G401 (cell line): ENCODE measurements at regions not wholly inside any gene's neighbourhood (a gene's known extent, or its start where the extent isn't known, plus 50 kb on each side); places are given as distances from the start of the nearest gene placed in this dataset.

Source experiments
- DNase-seq: peaks from one replicate; pipeline ENCODE4 v3.0.0-alpha.2; 2015; ENCODE audit warnings: low spot score
- in situ Hi-C: cut with HindIII; loops from 2 replicates; pipeline ENCODE4 v1.10.0; 2016; ENCODE audit warnings: low sequenced_read_pairs, mixed read lengths

DNA sequence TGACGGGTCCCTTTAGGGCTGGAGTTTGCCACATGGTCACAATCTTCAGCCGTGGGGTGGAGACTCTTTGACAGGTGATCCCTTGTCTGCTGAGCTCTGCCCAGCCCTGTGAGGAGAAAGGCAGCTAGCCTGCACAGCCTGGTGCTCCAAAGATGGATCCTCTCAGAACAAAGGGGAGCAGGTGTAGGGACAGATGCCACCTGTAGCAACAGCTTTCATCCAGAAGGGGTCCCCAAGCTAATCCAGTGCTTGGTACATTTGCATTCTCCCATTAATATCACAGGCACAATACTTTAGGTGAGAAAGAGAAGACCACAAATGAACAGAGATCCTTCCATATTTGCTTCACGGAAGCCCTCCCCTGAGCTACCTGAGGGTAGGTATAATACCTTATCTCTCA, 93.2 kb downstream of the CCDC185 start:
- DNase-seq, result no peak
- in situ Hi-C loops, result no loop called here

DNA sequence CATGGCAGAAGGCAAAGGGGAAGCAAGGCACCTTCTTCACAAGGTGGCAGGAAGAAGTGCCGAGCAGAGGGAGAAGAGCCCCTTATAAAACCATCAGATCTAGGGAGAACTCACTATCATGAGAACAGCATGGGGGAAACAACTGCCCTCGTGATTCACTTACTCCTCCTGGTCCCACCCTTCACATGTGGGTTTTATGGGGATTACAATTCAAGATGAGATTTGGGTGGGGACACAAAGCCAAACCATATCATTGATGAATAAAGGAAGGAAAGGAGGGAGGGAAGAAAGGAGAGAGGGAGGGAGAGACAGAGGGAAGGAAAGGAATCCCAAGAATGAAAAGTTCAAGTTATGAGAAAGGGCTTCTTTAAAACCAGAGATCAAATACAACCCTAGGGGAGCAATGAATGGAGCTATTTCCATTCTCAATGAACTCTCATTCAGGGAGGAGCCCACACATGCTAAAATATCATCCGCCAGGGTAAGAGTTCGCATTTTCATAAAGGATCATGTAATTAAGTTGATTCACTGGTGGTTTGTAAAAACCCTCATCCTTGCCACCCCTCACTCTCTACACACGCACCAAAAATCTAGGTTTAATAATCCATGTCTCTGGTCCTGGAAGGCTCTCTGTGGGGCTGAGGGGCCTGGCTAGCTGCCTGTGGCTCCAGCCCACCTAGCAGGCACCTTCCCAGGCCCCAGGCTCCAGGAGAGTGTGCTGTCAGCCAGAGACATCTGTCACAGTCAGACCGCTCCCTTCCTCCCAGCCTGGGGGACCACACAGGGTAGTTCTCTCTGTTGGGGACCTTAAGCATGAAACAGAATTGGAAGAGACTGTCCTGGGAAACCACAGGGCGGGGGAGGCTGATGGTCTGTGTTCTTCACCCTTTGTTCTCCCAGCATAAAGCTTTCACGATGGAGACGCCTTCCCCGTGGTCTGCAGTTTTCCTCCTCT, 94.0 kb downstream of the CCDC185 start:
- DNase-seq, result no peak
- in situ Hi-C loops, result no loop called here

DNA sequence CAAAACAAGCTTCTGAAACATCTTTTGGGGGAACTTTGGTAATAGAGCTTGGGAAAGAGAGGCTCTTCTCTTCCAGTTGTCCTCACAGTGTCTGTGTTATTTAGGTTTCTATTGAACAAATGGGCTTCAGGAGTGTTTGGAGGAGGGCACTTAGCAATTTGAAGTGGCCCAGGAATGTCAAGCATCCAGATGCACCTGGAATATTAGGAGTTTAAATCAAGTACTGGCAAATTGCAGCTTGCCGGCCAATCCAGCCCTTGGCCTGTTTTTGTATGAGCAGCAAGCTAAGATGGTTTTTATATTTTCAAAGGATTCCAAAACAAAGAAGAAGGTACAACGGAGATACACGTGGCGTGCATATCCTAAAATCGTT, 94.7 kb downstream of the CCDC185 start:
- in situ Hi-C loops, result no loop called here
- no peak for DNase-seq

DNA sequence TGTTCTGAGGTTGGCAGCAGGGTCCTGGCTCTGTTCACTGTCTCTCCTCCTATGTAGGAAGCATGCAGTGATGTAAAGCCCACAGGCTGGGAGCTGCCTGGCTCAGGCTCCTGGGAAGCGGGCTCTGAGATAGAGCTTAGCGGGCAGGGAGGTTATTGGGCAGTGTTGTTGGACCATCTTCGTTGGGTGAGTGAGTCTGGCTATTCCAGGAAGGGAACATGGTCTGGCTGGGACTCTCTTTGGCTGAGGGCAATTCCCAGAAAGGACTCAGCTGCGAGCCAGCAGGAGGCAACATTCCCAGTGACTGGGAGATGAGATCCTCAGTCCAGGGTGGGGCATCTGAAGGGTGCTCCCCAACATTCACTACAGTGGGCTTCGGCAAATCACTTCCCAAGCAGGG, 96.2 kb downstream of the CCDC185 start:
- DNase-seq, result no peak
- in situ Hi-C loops, result no loop called here

DNA sequence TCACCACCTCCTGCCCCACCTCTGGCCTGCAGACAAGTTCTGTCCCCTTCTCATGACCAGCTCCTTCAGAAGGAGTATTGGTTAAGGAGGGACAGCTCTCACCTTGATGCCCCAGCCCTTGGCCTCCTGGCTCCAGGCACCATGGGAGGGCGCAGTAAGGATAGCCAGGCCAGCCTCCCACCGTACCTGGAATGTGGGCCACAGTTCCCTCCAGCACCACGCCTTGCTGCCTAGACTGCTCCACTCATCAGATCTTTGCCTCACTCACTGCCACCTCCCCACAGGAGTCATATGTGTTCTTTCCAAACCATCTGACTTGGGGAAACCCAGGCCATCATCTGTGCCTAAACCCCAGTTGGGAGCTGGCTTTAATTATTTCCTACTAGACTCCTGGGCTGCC, 97.0 kb downstream of the CCDC185 start:
- in situ Hi-C loops, result no loop called here
- no peak for DNase-seq
